Lower lobe of right lung (tissue), 2 donors: ENCODE measurements at regions not wholly inside any gene's neighbourhood (a gene's known extent, or its start where the extent isn't known, plus 50 kb on each side); places are given as distances from the start of the nearest gene placed in this dataset.

Experiments used
- ATAC-seq, 2 donors: fragments of 200-7000 bp; cut with Tn5 transposase; one replicate each; pipeline ENCODE4 v1.9.1; 2020 to 2022; ENCODE audit warnings: mild to moderate bottlenecking in 2 of 2, moderate library complexity in 2 of 2
- DNase-seq: peaks from one replicate; pipeline ENCODE4 v3.0.0-alpha.2; 2020
- H3K27ac ChIP-seq: fragments of 200-600 bp; one replicate; pipeline ENCODE4 v1.8.0; 2022
- H3K27me3 ChIP-seq: fragments of 200-600 bp; one replicate; pipeline ENCODE4 v1.8.0; 2022; ENCODE audit warnings: low read depth
- H3K36me3 ChIP-seq: fragments of 200-600 bp; one replicate; pipeline ENCODE4 v1.8.0; 2022; ENCODE audit warnings: mild to moderate bottlenecking
- H3K4me1 ChIP-seq: fragments of 200-600 bp; one replicate; pipeline ENCODE4 v1.8.0; 2022
- H3K4me3 ChIP-seq: fragments of 200-600 bp; one replicate; pipeline ENCODE4 v1.8.0; 2022; ENCODE audit warnings: mild to moderate bottlenecking
- H3K9me3 ChIP-seq: fragments of 200-600 bp; one replicate; pipeline ENCODE4 v1.8.0; 2022
- CTCF ChIP-seq: fragments of 200-600 bp; IDR thresholded peaks from one replicate; pipeline ENCODE4 v1.8.0; 2022; ENCODE audit warnings: antibody characterized with exemption, mild to moderate bottlenecking
- intact Hi-C: fragments of 100-400 bp; cut with DNase I; formaldehyde crosslinking; loops from one replicate; pipeline ENCODE4 v1.11.0; 2022
- donor health status: DM: no; HTN: yes; CAD: no; lungs with severe emphysema.

DNA sequence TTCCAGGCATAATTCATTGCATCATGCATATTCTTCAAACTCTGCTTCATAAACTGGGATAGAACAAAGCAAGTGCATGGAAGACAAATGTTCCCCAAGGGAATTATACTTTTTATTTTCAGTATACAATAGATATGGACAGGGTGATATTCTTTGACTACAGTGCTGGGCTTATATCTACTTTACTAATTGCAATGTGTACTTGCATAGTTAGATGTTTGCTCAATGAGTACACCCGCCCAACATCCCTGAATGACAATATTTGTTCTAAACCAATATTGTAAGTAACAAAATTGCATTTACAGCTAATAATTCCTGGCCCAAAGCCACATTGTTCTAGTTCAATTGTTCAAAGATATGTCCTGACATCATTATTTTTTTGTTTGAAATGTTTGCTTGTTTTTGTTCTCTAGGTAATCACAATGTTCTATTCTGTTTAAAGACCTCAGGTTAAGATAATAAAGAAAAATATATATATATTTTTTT, 171.4 kb downstream of the PTN start:
- no peaks in the 10 kb centered on the region for H3K9me3 ChIP-seq
- no peaks in the 10 kb centered on the region for H3K4me1 ChIP-seq
- intact Hi-C loops = no loop called here
- H3K27me3 ChIP-seq = no peaks in the 10 kb centered on the region
- no peak overlapping the region for H3K4me3 ChIP-seq
- no peaks in the 10 kb centered on the region for H3K36me3 ChIP-seq
- no peak for DNase-seq
- TF ChIP-seq CTCF = no peak
- no peak overlapping the region for H3K27ac ChIP-seq
- ATAC-seq = no peak

DNA sequence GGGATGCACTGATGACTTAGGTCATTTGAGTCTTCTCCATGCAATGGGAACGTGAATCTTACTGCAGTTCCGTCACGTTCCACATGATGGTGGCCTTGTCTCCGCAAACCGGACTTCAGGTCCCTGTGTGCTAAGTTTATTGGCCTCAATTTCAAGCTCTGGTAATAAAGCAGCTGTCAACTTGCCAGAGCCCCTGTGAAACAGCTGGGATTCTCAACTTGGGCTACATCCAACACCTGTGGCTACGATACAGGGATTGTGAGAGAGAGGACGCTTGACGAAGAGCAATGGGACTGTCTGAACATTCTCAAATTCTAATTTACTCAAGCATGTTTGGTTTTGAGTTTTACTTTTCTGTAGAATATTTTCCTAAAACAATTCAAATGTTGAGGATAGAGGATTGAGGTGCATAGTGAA, 174.2 kb downstream of the PTN start:
- H3K27me3 ChIP-seq = no peaks in the 10 kb centered on the region
- H3K27ac ChIP-seq = no peak overlapping the region
- intact Hi-C loops = loop anchor here (10.0 kb wide), 1 partner anchor 286 kb away; no protein-coding TSS in a partner anchor
- H3K4me3 ChIP-seq = no peak overlapping the region
- DNase-seq = no peak
- no peaks in the 10 kb centered on the region for H3K9me3 ChIP-seq
- ATAC-seq = peak in 1 of 2 donors; percentile 63
- no peaks in the 10 kb centered on the region for H3K4me1 ChIP-seq
- peak; percentile 50 for TF ChIP-seq CTCF
- no peaks in the 10 kb centered on the region for H3K36me3 ChIP-seq

GRCh38 chr7:137167609-137168008, 175.9 kb downstream of the PTN start:
- intact Hi-C loops = loop anchor here (10.0 kb wide), 1 partner anchor 287 kb away; no protein-coding TSS in a partner anchor
- TF ChIP-seq CTCF = no peak

GRCh38 chr7:137166363-137166762, 177.2 kb downstream of the PTN start:
- TF ChIP-seq CTCF = no peak
- intact Hi-C loops = loop anchor here (10.0 kb wide), 1 partner anchor 288 kb away; no protein-coding TSS in a partner anchor
- no peak overlapping the region for H3K4me3 ChIP-seq
- no peak for ATAC-seq
- H3K36me3 ChIP-seq = no peaks in the 10 kb centered on the region
- no peak overlapping the region for H3K27ac ChIP-seq
- H3K4me1 ChIP-seq = no peaks in the 10 kb centered on the region
- H3K9me3 ChIP-seq = no peaks in the 10 kb centered on the region
- no peak for DNase-seq
- no peaks in the 10 kb centered on the region for H3K27me3 ChIP-seq

More at GRCh38 chr7:137167609-137168008, 175.9 kb downstream of the PTN start:
- Histone ChIP-seq H3K36me3 (no peaks in the 10 kb centered on the region), H3K4me1 (no peaks in the 10 kb centered on the region), H3K27me3 (no peaks in the 10 kb centered on the region), H3K4me3 (no peak overlapping the region), H3K27ac (no peak overlapping the region), H3K9me3 (no peaks in the 10 kb centered on the region)
- DNase-seq = no peak
- no peak for ATAC-seq

GRCh38 chr7:137165786-137166185, 177.7 kb downstream of the PTN start:
- Histone ChIP-seq H3K4me1 (no peaks in the 10 kb centered on the region), H3K27me3 (no peaks in the 10 kb centered on the region), H3K4me3 (no peak overlapping the region), H3K27ac (no peak overlapping the region), H3K36me3 (no peaks in the 10 kb centered on the region), H3K9me3 (no peaks in the 10 kb centered on the region)
- intact Hi-C loops = loop anchor here (10.0 kb wide), 1 partner anchor 289 kb away; no protein-coding TSS in a partner anchor
- DNase-seq (no peak), ATAC-seq (no peak)
- no peak for TF ChIP-seq CTCF
